HG03135 (cell line): ENCODE measurements at regions not wholly inside any gene's neighbourhood (a gene's known extent, or its start where the extent isn't known, plus 50 kb on each side); places are given as distances from the start of the nearest gene placed in this dataset.

Experiments used
- ATAC-seq: cut with Tn5 transposase; IDR thresholded peaks from one replicate; pipeline ENCODE4 v1.9.1; 2021; ENCODE audit warnings: mild to moderate bottlenecking, moderate library complexity; ENCODE audit not compliant: unreplicated experiment

GRCh38 chr4:181951265-181951664 is 291.9 kb upstream of the TENM3 start:
- ATAC-seq = no peak

GRCh38 chr4:181952478-181952877 is 290.7 kb upstream of the TENM3 start:
- ATAC-seq = no peak

GRCh38 chr4:181956512-181956911 is 286.7 kb upstream of the TENM3 start:
- no peak for ATAC-seq

GRCh38 chr4:181957088-181957487 is 286.1 kb upstream of the TENM3 start:
- no peak for ATAC-seq

GRCh38 chr4:181958446-181958845 is 284.8 kb upstream of the TENM3 start:
- ATAC-seq = no peak

- no peak for ATAC-seq
Measured at GRCh38 chr4:181959121-181959520, 284.1 kb upstream of the TENM3 start.

- ATAC-seq = no peak
Measured at GRCh38 chr4:181960384-181960783, 282.8 kb upstream of the TENM3 start.

GRCh38 chr4:181962321-181962720 is 280.9 kb upstream of the TENM3 start:
- no peak for ATAC-seq

GRCh38 chr4:181964731-181965130 is 278.5 kb upstream of the TENM3 start:
- ATAC-seq = no peak

GRCh38 chr4:181966104-181966551 is 277.1 kb upstream of the TENM3 start:
- no peak for ATAC-seq

GRCh38 chr4:181967401-181967800 is 275.8 kb upstream of the TENM3 start:
- ATAC-seq = no peak

- ATAC-seq = no peak
Measured at GRCh38 chr4:181968371-181968770, 274.8 kb upstream of the TENM3 start.

GRCh38 chr4:181969151-181969550 is 274.1 kb upstream of the TENM3 start:
- no peak for ATAC-seq

GRCh38 chr4:181970366-181970765 is 272.8 kb upstream of the TENM3 start:
- no peak for ATAC-seq

- peak; percentile 74 for ATAC-seq
Measured at GRCh38 chr4:181971411-181971810, 271.8 kb upstream of the TENM3 start.

- no peak for ATAC-seq
Measured at GRCh38 chr4:181971973-181972372, 271.2 kb upstream of the TENM3 start.

GRCh38 chr4:181976764-181977163 is 266.4 kb upstream of the TENM3 start:
- ATAC-seq = no peak

- no peak for ATAC-seq
Measured at GRCh38 chr4:181982437-181982836, 260.8 kb upstream of the TENM3 start.

GRCh38 chr4:181982856-181983255 is 260.3 kb upstream of the TENM3 start:
- no peak for ATAC-seq

GRCh38 chr4:181987392-181987791 is 255.8 kb upstream of the TENM3 start:
- no peak for ATAC-seq

- no peak for ATAC-seq
Measured at GRCh38 chr4:181989071-181989470, 254.1 kb upstream of the TENM3 start.

- ATAC-seq = no peak
Measured at GRCh38 chr4:181991369-181992108, 251.7 kb upstream of the TENM3 start.
